Endothelial cell of umbilical vein (primary cell): ENCODE measurements at regions not wholly inside any gene's neighbourhood (a gene's known extent, or its start where the extent isn't known, plus 50 kb on each side); places are given as distances from the start of the nearest gene placed in this dataset.

Source experiments
- BruUV-seq: library from RNA; stranded (reverse); fragments of 400-500 nt; replicated peaks from 2 replicates; lab custom pipeline; 2021; lab: Mats Ljungman, UMichigan
- CTCF ChIA-PET: fragments of 300-600, 350-600 bp; sonication (Branson Sonifier 250); formaldehyde crosslinking; loops from one replicate; lab custom pipeline; 2021; ENCODE audit warnings: antibody characterized with exemption, inconsistent platforms; lab: Charles Lee
- POLR2A ChIA-PET: fragments of 300-600, 350-600 bp; sonication (Branson Sonifier 250); formaldehyde crosslinking; loops from one replicate; lab custom pipeline; 2021; ENCODE audit warnings: antibody characterized with exemption, inconsistent platforms; lab: Charles Lee
- DNase-seq: peaks from one replicate; pipeline ENCODE4 v3.0.0-alpha.2; 2011; ENCODE audit warnings: low read depth, low spot score
- FAIRE-seq: peaks from 2 replicates; lab custom pipeline; 2011; peaks lifted over from hg19 to GRCh38; lab: Jason Lieb, UNC
- H2AFZ ChIP-seq: 2 replicates; pipeline ENCODE4 v1.6.0; 2012; ENCODE audit warnings: low read depth, low read length, control low read depth, inconsistent platforms
- H3K27ac ChIP-seq: 2 replicates; pipeline ENCODE4 v1.5.1; 2011; ENCODE audit warnings: low read depth, mild to moderate bottlenecking, control low read depth, low read length, moderate library complexity; ENCODE audit not compliant: insufficient read depth
- H3K27me3 ChIP-seq, 2 experiments: 2 replicates each; pipeline versions ENCODE4 v1.6.0 to v1.6.1; 2011; ENCODE audit warnings: low read length in 2 of 2, mixed read lengths in 1 of 2; ENCODE audit not compliant: control insufficient read depth in 2 of 2, insufficient read depth in 2 of 2
- H3K36me3 ChIP-seq, 2 experiments: 2 replicates in 1 of 2; 3 replicates in 1 of 2; pipeline ENCODE4 v1.5.1; 2011; ENCODE audit warnings: low read length in 2 of 2, mild to moderate bottlenecking in 1 of 2, moderate library complexity in 1 of 2; ENCODE audit not compliant: control insufficient read depth in 2 of 2, insufficient read depth in 2 of 2; ENCODE audit errors: extremely low read depth in 1 of 2
- H3K4me1 ChIP-seq: 3 replicates; pipeline ENCODE4 v1.5.1; 2011; ENCODE audit warnings: mild to moderate bottlenecking, low read length; ENCODE audit not compliant: control insufficient read depth, insufficient read depth; ENCODE audit errors: extremely low read depth
- H3K4me2 ChIP-seq: 2 replicates; pipeline ENCODE4 v1.6.1; 2011; ENCODE audit warnings: low read length, control low read depth, mixed read lengths; ENCODE audit not compliant: insufficient read depth
- H3K4me3 ChIP-seq, 3 experiments: fragments of 200-600 bp in 1 of 3; sonication (generic), shearing (Covaris generic) in 1 of 3; replicated peaks in 1 of 3; 2 replicates each; pipeline ENCODE4 v1.5.1; 2011 to 2016; ENCODE audit warnings: control low read depth in 3 of 3, low read length in 3 of 3, mild to moderate bottlenecking in 2 of 3, inconsistent platforms in 1 of 3, low read depth in 1 of 3, moderate library complexity in 1 of 3; ENCODE audit not compliant: insufficient read depth in 1 of 3
- H3K79me2 ChIP-seq: 2 replicates; pipeline ENCODE4 v1.6.0; 2012; ENCODE audit warnings: low read length, inconsistent platforms; ENCODE audit not compliant: control insufficient read depth, insufficient read depth
- H3K9ac ChIP-seq: replicated peaks from 2 replicates; pipeline ENCODE3; 2011; ENCODE audit warnings: low read length, control low read depth; ENCODE audit not compliant: insufficient read depth; ENCODE audit errors: extremely low read depth
- H3K9me1 ChIP-seq: replicated peaks from 3 replicates; pipeline ENCODE4 v1.6.0; 2011; ENCODE audit warnings: mild to moderate bottlenecking, low read length; ENCODE audit not compliant: control insufficient read depth, insufficient read depth; ENCODE audit errors: extremely low read depth
- H3K9me3 ChIP-seq: replicated peaks from 2 replicates; pipeline ENCODE4 v1.5.1; 2012; ENCODE audit warnings: low read length, inconsistent platforms; ENCODE audit not compliant: control insufficient read depth, insufficient read depth
- H4K20me1 ChIP-seq: replicated peaks from 2 replicates; pipeline ENCODE3; 2011; ENCODE audit warnings: mild to moderate bottlenecking, low read length; ENCODE audit not compliant: control insufficient read depth, insufficient read depth; ENCODE audit errors: extremely low read depth
- GATA2 ChIP-seq: IDR thresholded peaks from 2 replicates; pipeline ENCODE4 v1.7.0; 2011; ENCODE audit warnings: low read depth, mild to moderate bottlenecking, moderate library complexity, mixed read lengths, low read length; ENCODE audit not compliant: insufficient read length, insufficient read depth
- JUN ChIP-seq: IDR thresholded peaks from 2 replicates; pipeline ENCODE4 v1.6.1; 2011; ENCODE audit warnings: borderline replicate concordance, low read depth; ENCODE audit not compliant: insufficient read length, insufficient read depth
- MYC ChIP-seq: IDR thresholded peaks from one replicate; pipeline ENCODE4 v1.6.1; 2011; ENCODE audit warnings: mild to moderate bottlenecking, low read depth, low read length
- POLR2A ChIP-seq: IDR thresholded peaks from 2 replicates; pipeline ENCODE4 v1.6.1; 2012; ENCODE audit warnings: low read depth, mild to moderate bottlenecking, control low read depth, low read length
- POLR2AphosphoS5 ChIP-seq: IDR thresholded peaks from 2 replicates; pipeline ENCODE4 v1.6.1; 2012; ENCODE audit warnings: low read depth, mild to moderate bottlenecking, control low read depth, low read length, moderate library complexity; ENCODE audit not compliant: insufficient read depth
- dilution Hi-C: fragments of 300-500 bp; cut with MboI; formaldehyde crosslinking; loops from one replicate; pipeline ENCODE4 v1.15.0; 2019; ENCODE audit warnings: low sequenced_read_pairs; ENCODE audit not compliant: extremely low pct_ligation_motif_present
- intact Hi-C: fragments of 100-400 bp; cut with micrococcal nuclease; formaldehyde crosslinking; loops from one replicate; pipeline ENCODE4 v1.10.0; 2022
- TF ChIP-seq, protein P1 (sequence below), 2 donors: IDR thresholded peaks; 1 replicate in 1 of 2; 2 replicates in 1 of 2; pipeline ENCODE4 v1.5.1; 2011; ENCODE audit warnings: low read length in 2 of 2, mild to moderate bottlenecking in 2 of 2, moderate library complexity in 2 of 2, control low read depth in 1 of 2, inconsistent platforms in 1 of 2, low read depth in 1 of 2; ENCODE audit not compliant: insufficient read depth in 1 of 2; ENCODE audit errors: extremely low read depth in 1 of 2
- TF ChIP-seq, protein P2 (sequence below): IDR thresholded peaks from 2 replicates; pipeline ENCODE4 v1.6.1; 2011; ENCODE audit not compliant: insufficient read depth, insufficient read length

DNA sequence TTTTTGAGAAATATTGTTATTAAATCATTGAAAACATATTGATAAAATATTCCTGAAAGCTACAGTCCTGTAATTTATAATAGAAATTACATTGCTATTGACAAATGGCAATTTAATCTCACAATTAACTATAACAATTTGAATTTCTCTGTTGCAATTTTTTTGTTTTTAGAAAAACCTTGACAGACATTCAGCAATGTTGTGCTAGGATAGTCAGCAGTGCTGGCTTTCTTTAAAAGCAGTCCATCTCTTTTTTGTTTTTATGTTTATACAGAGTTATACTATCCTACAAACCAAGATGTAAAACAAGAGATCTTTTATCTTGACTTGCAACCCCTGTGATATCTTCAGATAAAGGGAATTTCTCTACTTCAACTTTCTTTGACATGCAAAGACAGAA is 93.1 kb downstream of the TUSC7 start:
- H3K4me3 ChIP-seq, result no peak overlapping the region
- FAIRE-seq, result no peak
- H2AFZ ChIP-seq, result no peak overlapping the region
- no TSS peak for BruUV-seq
- ChIA-PET POLR2A (no interaction called here), CTCF (no interaction called here)
- H3K4me2 ChIP-seq, result no peak overlapping the region
- no peaks in the 10 kb centered on the region for H3K36me3 ChIP-seq
- H3K79me2 ChIP-seq, result no peaks in the 10 kb centered on the region
- no peaks in the 10 kb centered on the region for H3K27me3 ChIP-seq
- intact Hi-C loops, result no loop called here
- H3K4me1 ChIP-seq, result no peaks in the 10 kb centered on the region
- no peak overlapping the region for H3K27ac ChIP-seq
- H3K9ac ChIP-seq, result no peak overlapping the region
- no peak for DNase-seq
- dilution Hi-C loops, result no loop called here
- no peaks in the 10 kb centered on the region for H3K9me3 ChIP-seq
- no peak for TF ChIP-seq GATA2
- TF ChIP-seq, protein P1, sequence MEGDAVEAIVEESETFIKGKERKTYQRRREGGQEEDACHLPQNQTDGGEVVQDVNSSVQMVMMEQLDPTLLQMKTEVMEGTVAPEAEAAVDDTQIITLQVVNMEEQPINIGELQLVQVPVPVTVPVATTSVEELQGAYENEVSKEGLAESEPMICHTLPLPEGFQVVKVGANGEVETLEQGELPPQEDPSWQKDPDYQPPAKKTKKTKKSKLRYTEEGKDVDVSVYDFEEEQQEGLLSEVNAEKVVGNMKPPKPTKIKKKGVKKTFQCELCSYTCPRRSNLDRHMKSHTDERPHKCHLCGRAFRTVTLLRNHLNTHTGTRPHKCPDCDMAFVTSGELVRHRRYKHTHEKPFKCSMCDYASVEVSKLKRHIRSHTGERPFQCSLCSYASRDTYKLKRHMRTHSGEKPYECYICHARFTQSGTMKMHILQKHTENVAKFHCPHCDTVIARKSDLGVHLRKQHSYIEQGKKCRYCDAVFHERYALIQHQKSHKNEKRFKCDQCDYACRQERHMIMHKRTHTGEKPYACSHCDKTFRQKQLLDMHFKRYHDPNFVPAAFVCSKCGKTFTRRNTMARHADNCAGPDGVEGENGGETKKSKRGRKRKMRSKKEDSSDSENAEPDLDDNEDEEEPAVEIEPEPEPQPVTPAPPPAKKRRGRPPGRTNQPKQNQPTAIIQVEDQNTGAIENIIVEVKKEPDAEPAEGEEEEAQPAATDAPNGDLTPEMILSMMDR (IDR thresholded peaks at IDR 0.05; ENCODE audit: extremely low read depth in 1 of 2, insufficient read depth in 1 of 2, low read depth in 1 of 2, low read length in 2 of 2), result no peak
- TF ChIP-seq POLR2AphosphoS5, result no peak
- TF ChIP-seq MYC, result no peak
- TF ChIP-seq, protein P2, sequence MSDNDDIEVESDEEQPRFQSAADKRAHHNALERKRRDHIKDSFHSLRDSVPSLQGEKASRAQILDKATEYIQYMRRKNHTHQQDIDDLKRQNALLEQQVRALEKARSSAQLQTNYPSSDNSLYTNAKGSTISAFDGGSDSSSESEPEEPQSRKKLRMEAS, result no peak
- no peak for TF ChIP-seq POLR2A
- no peak for TF ChIP-seq JUN
- H4K20me1 ChIP-seq, result no peaks in the 10 kb centered on the region
- H3K9me1 ChIP-seq, result no peaks in the 10 kb centered on the region
